Thoracic aorta (tissue), 2 donors: ENCODE measurements at regions not wholly inside any gene's neighbourhood (a gene's known extent, or its start where the extent isn't known, plus 50 kb on each side); places are given as distances from the start of the nearest gene placed in this dataset.

Experiments
- ATAC-seq: fragments of 150-250 bp; one replicate; pipeline ENCODE4 v1.8.0; 2017; ENCODE audit warnings: low read depth; ENCODE audit not compliant: insufficient number of reproducible peaks, low FRiP score
- DNase-seq: peaks from one replicate; pipeline ENCODE4 v3.0.0-alpha.2; 2020; ENCODE audit warnings: low spot score
- H3K27ac ChIP-seq, 2 donors: fragments of 200-600 bp; sonication (generic); 1 replicate in 1 of 2; 2 replicates in 1 of 2; pipeline ENCODE4 v1.5.1; 2016; ENCODE audit warnings: mild to moderate bottlenecking in 2 of 2, moderate library complexity in 2 of 2
- H3K27me3 ChIP-seq: fragments of 200-600 bp; sonication (generic); replicated peaks from 2 replicates; pipeline ENCODE4 v1.6.0; 2016; ENCODE audit warnings: mild to moderate bottlenecking; ENCODE audit not compliant: insufficient read depth
- H3K36me3 ChIP-seq: fragments of 200-600 bp; sonication (generic); one replicate; pipeline ENCODE4 v1.5.1; 2016
- H3K4me1 ChIP-seq, 2 donors: fragments of 200-600 bp; sonication (generic); 1 replicate in 1 of 2; 2 replicates in 1 of 2; pipeline versions ENCODE4 v1.5.1 to v1.6.0; 2016; ENCODE audit warnings: low read depth in 2 of 2, mild to moderate bottlenecking in 1 of 2; ENCODE audit not compliant: control insufficient read depth in 1 of 2
- H3K4me3 ChIP-seq: fragments of 200-600 bp; sonication (generic); 2 replicates; pipeline ENCODE4 v1.5.1; 2016; ENCODE audit warnings: mild to moderate bottlenecking
- H3K9me3 ChIP-seq: fragments of 200-600 bp; sonication (generic); 2 replicates; pipeline ENCODE4 v1.5.1; 2016
- CTCF ChIP-seq: fragments of 200-600 bp; sonication (generic); IDR thresholded peaks from one replicate; pipeline ENCODE4 v1.5.1; 2019; ENCODE audit warnings: antibody characterized with exemption

- Histone ChIP-seq H3K36me3 (no peaks in the 10 kb centered on the region), H3K4me3 (no peak overlapping the region), H3K27me3 (no peaks in the 10 kb centered on the region), H3K4me1 (peaks cover 22 to 44% of the 10 kb centered on the region in 2 donors), H3K9me3 (no peaks in the 10 kb centered on the region), H3K27ac (peak overlapping the region; percentile 58 to 66)
- no peak for DNase-seq
- TF ChIP-seq CTCF: no peak
- peak; percentile 60 for ATAC-seq
Measured at GRCh38 chr3:72114773-72115172, 329.8 kb upstream of the PROK2 start.

GRCh38 chr3:72113964-72114363, 329.0 kb upstream of the PROK2 start:
- no peaks in the 10 kb centered on the region for H3K36me3 ChIP-seq
- no peak for TF ChIP-seq CTCF
- ATAC-seq (no peak), DNase-seq (no peak)
- H3K4me1 ChIP-seq: peaks cover 22 to 44% of the 10 kb centered on the region in 2 donors
- no peak overlapping the region for H3K4me3 ChIP-seq
- H3K27me3 ChIP-seq: no peaks in the 10 kb centered on the region
- no peak overlapping the region for H3K27ac ChIP-seq
- no peaks in the 10 kb centered on the region for H3K9me3 ChIP-seq

GRCh38 chr3:72113564-72113963, 328.6 kb upstream of the PROK2 start:
- no peaks in the 10 kb centered on the region for H3K9me3 ChIP-seq
- no peak for ATAC-seq
- TF ChIP-seq CTCF: no peak

GRCh38 chr3:72112435-72112834, 327.5 kb upstream of the PROK2 start:
- Histone ChIP-seq H3K4me1 (peaks cover 22 to 44% of the 10 kb centered on the region in 2 donors), H3K4me3 (no peak overlapping the region), H3K9me3 (no peaks in the 10 kb centered on the region), H3K27ac (no peak overlapping the region), H3K27me3 (no peaks in the 10 kb centered on the region), H3K36me3 (no peaks in the 10 kb centered on the region)
- TF ChIP-seq CTCF: no peak
- ATAC-seq (no peak), DNase-seq (no peak)

More at GRCh38 chr3:72113564-72113963, 328.6 kb upstream of the PROK2 start:
- Histone ChIP-seq H3K27ac (no peak overlapping the region), H3K4me3 (no peak overlapping the region), H3K36me3 (no peaks in the 10 kb centered on the region), H3K4me1 (peaks cover 22 to 44% of the 10 kb centered on the region in 2 donors), H3K27me3 (no peaks in the 10 kb centered on the region)
- DNase-seq: no peak

- TF ChIP-seq CTCF: no peak
- Histone ChIP-seq H3K36me3 (no peaks in the 10 kb centered on the region), H3K27me3 (no peaks in the 10 kb centered on the region), H3K9me3 (no peaks in the 10 kb centered on the region), H3K27ac (no peak overlapping the region), H3K4me1 (peaks cover 22 to 44% of the 10 kb centered on the region in 2 donors), H3K4me3 (no peak overlapping the region)
- DNase-seq: no peak
- no peak for ATAC-seq
Measured at GRCh38 chr3:72111265-72112205, 326.6 kb upstream of the PROK2 start.
